Psoas muscle (tissue), 7 donors: ENCODE measurements at regions not wholly inside any gene's neighbourhood (a gene's known extent, or its start where the extent isn't known, plus 50 kb on each side); places are given as distances from the start of the nearest gene placed in this dataset.

Experiments used
- ATAC-seq, 4 donors: fragments of 200-7000 bp; cut with Tn5 transposase; one replicate each; pipeline ENCODE4 v1.9.1; 2020; ENCODE audit warnings: moderate library complexity in 3 of 4, mild to moderate bottlenecking in 2 of 4
- DNase-seq, 2 donors: peaks; one replicate each; pipeline ENCODE4 v3.0.0-alpha.2; 2020
- H3K27ac ChIP-seq: fragments of 200-600 bp; one replicate; pipeline ENCODE4 v1.8.0; 2022
- H3K27me3 ChIP-seq, 3 donors: fragments of 200-600 bp in 1 of 3; one replicate each; pipeline versions ENCODE4 v1.6.1 to v1.8.0; 2013 to 2022; ENCODE audit warnings: low read length in 2 of 3, mild to moderate bottlenecking in 2 of 3, moderate library complexity in 1 of 3; ENCODE audit not compliant: insufficient read depth in 3 of 3
- H3K36me3 ChIP-seq, 2 donors: fragments of 200-600 bp in 1 of 2; one replicate each; pipeline versions ENCODE4 v1.6.1 to v1.8.0; 2013 to 2022; ENCODE audit warnings: low read depth in 1 of 2, mild to moderate bottlenecking in 1 of 2, moderate library complexity in 1 of 2; ENCODE audit not compliant: insufficient read depth in 1 of 2
- H3K4me1 ChIP-seq: fragments of 200-600 bp; one replicate; pipeline ENCODE4 v1.8.0; 2022
- H3K4me3 ChIP-seq: fragments of 200-600 bp; one replicate; pipeline ENCODE4 v1.8.0; 2022; ENCODE audit warnings: mild to moderate bottlenecking
- H3K9me3 ChIP-seq: fragments of 200-600 bp; one replicate; pipeline ENCODE4 v1.8.0; 2022
- CTCF ChIP-seq: fragments of 200-600 bp; IDR thresholded peaks from one replicate; pipeline ENCODE4 v1.8.0; 2022; ENCODE audit warnings: antibody characterized with exemption
- WGBS, 3 donors: extraction: QIAGEN DNeasy Blood & Tissue Kit; methylation state at CpG; one replicate each; pipeline versions ENCODE4 v1.1.6 to v1.1.7; 2013; 5-methylcytosine and 5-hydroxymethylcytosine counted together
- intact Hi-C, 2 donors: fragments of 100-400 bp; cut with DNase I; formaldehyde crosslinking; loops; one replicate each; pipeline versions ENCODE4 v1.11.0 to v1.14.2; 2022
- donor health status: healthy with polysubstance abuse.
- donor health status: DM: no; HTN: no; CAD: no; lungs with moderate emphysema.
- donor health status: Bipolar disorder and iron deficiency.
- donor health status: healthy.
- donor health status: DM: yes; HTN: yes; CAD: no.
- donor health status: DM: no; HTN: no; CAD: no.
- donor health status: DM: yes; HTN: yes; CAD: no.

GRCh38 chr9:89956331-89956730 lies 351.5 kb downstream of the GADD45G start:
- no peak for TF ChIP-seq CTCF
- Histone ChIP-seq H3K9me3 (no peaks in the 10 kb centered on the region), H3K4me1 (peaks cover 8% of the 10 kb centered on the region), H3K4me3 (no peak overlapping the region), H3K27ac (no peak overlapping the region), H3K36me3 (no peaks in the 10 kb centered on the region), H3K27me3 (no peaks in the 10 kb centered on the region)
- 85 to 87% (median 86%) methylated on average over 5 of the region's 5 CpGs for WGBS, 3 donors
- DNase-seq: no peak
- intact Hi-C loops: no loop called here
- no peak for ATAC-seq

- no peak for TF ChIP-seq CTCF
- intact Hi-C loops: no loop called here
- Histone ChIP-seq H3K27ac (peak overlapping the region; percentile 48), H3K4me1 (peaks cover 8% of the 10 kb centered on the region), H3K36me3 (no peaks in the 10 kb centered on the region), H3K27me3 (no peaks in the 10 kb centered on the region), H3K9me3 (no peaks in the 10 kb centered on the region), H3K4me3 (no peak overlapping the region)
- 30 to 38% (median 31%) methylated on average over 3 of the region's 3 CpGs for WGBS, 3 donors
- ATAC-seq: peak in 1 of 4 donors; percentile 84
- DNase-seq: no peak
Observed at GRCh38 chr9:89956907-89957306, 352.1 kb downstream of the GADD45G start.

GRCh38 chr9:89958086-89958485 lies 353.3 kb downstream of the GADD45G start:
- no peak overlapping the region for H3K4me3 ChIP-seq
- no peaks in the 10 kb centered on the region for H3K36me3 ChIP-seq
- peaks cover 8% of the 10 kb centered on the region for H3K4me1 ChIP-seq
- no peaks in the 10 kb centered on the region for H3K9me3 ChIP-seq
- WGBS, 3 donors: 91 to 92% (median 91%) methylated on average over 11 of the region's 11 CpGs
- no peak overlapping the region for H3K27ac ChIP-seq
- intact Hi-C loops: no loop called here
- DNase-seq: no peak
- H3K27me3 ChIP-seq: no peaks in the 10 kb centered on the region
- no peak for TF ChIP-seq CTCF
- no peak for ATAC-seq

- H3K9me3 ChIP-seq: no peaks in the 10 kb centered on the region
- no peaks in the 10 kb centered on the region for H3K36me3 ChIP-seq
- DNase-seq (no peak), ATAC-seq (no peak)
- no peak overlapping the region for H3K27ac ChIP-seq
- H3K4me3 ChIP-seq: no peak overlapping the region
- intact Hi-C loops: no loop called here
- H3K27me3 ChIP-seq: no peaks in the 10 kb centered on the region
- WGBS, 3 donors: 47 to 62% (median 52%) methylated on average over 9 of the region's 9 CpGs
- no peaks in the 10 kb centered on the region for H3K4me1 ChIP-seq
- no peak for TF ChIP-seq CTCF
Observed at GRCh38 chr9:89961616-89962341, 357.0 kb downstream of the GADD45G start.

GRCh38 chr9:89963280-89963679 lies 358.5 kb downstream of the GADD45G start:
- ATAC-seq (no peak), DNase-seq (no peak)
- intact Hi-C loops: no loop called here
- Histone ChIP-seq H3K4me3 (no peak overlapping the region), H3K9me3 (no peaks in the 10 kb centered on the region), H3K27ac (no peak overlapping the region), H3K4me1 (no peaks in the 10 kb centered on the region), H3K27me3 (no peaks in the 10 kb centered on the region), H3K36me3 (no peaks in the 10 kb centered on the region)
- WGBS, 3 donors: 68 to 100% (median 90%) methylated on average over 3 of the region's 3 CpGs
- TF ChIP-seq CTCF: no peak
